ENCODE measurements at regions not wholly inside any gene's neighbourhood (a gene's known extent, or its start where the extent isn't known, plus 50 kb on each side); places are given as distances from the start of the nearest gene placed in this dataset.
A peak's percentile ranks its signal among the peaks of the same experiment; 100 is the strongest.

DNA sequence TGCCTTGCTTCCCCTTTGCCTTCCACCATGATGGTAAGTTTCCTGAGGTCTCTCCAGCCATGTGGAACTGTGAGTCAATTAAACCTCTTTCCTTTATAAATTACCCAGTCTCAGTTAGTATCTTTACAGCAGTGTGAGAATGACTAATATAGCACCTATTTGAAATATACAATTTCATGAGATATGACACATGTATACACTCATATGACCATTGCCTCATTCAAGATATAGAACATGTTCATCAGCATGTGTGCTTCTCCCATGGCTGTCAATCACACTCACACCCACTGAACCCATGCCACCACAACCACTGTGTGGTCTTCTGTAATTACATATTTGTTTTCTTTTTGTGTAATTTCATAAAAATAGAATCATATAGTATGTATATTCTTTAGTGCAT, 599.5 kb upstream of the EPHA6 start:
- Mint-ChIP-seq H3K4me1 (ENCODE audit: insufficient read depth, unreplicated experiment) (peaks cover 2% of the 10 kb centered on the region), H3K27ac (ENCODE audit: low read depth, unreplicated experiment) (no peak overlapping the region), H3K4me3 (ENCODE audit: unreplicated experiment) (no peak overlapping the region), H3K27me3 (ENCODE audit: insufficient read depth, unreplicated experiment) (no peaks in the 10 kb centered on the region), H3K9me3 (ENCODE audit: unreplicated experiment) (peaks cover 7% of the 10 kb centered on the region), H3K36me3 (ENCODE audit: insufficient read depth, unreplicated experiment) (no peaks in the 10 kb centered on the region)
- no peak for DNase-seq (ENCODE audit: unreplicated experiment)
- CTCF ChIA-PET: no interaction called here
- POLR2A ChIA-PET: interaction anchor here (0.9 kb wide), 1 partner anchor 13 kb away, joined by 3 read pairs; no protein-coding TSS in a partner anchor
- intact Hi-C loops (cut with micrococcal nuclease): no loop called here
- TF ChIP-seq, protein P1, sequence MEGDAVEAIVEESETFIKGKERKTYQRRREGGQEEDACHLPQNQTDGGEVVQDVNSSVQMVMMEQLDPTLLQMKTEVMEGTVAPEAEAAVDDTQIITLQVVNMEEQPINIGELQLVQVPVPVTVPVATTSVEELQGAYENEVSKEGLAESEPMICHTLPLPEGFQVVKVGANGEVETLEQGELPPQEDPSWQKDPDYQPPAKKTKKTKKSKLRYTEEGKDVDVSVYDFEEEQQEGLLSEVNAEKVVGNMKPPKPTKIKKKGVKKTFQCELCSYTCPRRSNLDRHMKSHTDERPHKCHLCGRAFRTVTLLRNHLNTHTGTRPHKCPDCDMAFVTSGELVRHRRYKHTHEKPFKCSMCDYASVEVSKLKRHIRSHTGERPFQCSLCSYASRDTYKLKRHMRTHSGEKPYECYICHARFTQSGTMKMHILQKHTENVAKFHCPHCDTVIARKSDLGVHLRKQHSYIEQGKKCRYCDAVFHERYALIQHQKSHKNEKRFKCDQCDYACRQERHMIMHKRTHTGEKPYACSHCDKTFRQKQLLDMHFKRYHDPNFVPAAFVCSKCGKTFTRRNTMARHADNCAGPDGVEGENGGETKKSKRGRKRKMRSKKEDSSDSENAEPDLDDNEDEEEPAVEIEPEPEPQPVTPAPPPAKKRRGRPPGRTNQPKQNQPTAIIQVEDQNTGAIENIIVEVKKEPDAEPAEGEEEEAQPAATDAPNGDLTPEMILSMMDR (IDR thresholded peaks at IDR 0.05; ENCODE audit: unreplicated experiment): no peak
- BruUV-seq (replicated peaks): no TSS peak

DNA sequence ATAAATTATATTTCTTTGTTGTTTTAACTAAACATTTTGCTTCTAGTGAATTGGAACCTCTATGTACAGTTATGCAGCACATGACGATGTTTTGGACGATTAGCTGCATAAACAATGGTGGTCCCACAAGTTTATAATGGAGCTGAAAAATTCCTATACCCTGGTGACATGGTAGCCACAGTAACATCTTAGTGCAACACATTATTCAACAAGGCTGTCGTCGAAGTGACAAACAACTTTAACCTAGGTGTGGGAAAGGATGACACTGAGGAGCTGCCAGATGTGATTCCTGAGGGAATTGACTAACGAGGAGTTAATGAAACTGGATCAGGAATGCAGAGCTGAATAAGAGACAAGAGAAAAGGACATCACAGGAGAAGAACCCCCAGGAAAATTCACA, 588.9 kb upstream of the EPHA6 start:
- H3K36me3 Mint-ChIP-seq (ENCODE audit: insufficient read depth, unreplicated experiment): no peaks in the 10 kb centered on the region
- BruUV-seq (replicated peaks): no TSS peak
- intact Hi-C loops (cut with micrococcal nuclease): no loop called here

DNA sequence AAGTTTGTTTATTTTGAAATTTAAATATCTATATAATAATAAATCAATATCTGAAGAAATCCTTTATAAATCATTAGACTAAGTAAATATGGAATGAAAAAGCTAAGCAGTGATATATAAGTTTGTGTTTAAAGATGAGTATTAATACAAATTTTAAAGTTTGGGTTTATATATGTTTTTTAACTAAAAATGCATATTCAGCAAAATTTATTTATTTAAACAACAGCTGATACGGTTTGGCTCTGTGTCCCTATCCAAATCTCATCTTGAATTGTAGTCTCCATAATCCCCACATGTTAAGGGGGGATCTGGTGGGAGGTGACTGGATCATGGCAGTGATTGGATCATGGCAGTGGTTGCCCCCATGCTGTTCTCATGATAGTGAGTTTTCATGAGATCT, 580.7 kb upstream of the EPHA6 start:
- no peaks in the 10 kb centered on the region for H3K27me3 Mint-ChIP-seq (ENCODE audit: insufficient read depth, unreplicated experiment)
- CTCF ChIA-PET: no interaction called here
- no TSS peak for BruUV-seq (replicated peaks)
- no peaks in the 10 kb centered on the region for H3K9me3 Mint-ChIP-seq (ENCODE audit: unreplicated experiment)
- no peaks in the 10 kb centered on the region for H3K4me1 Mint-ChIP-seq (ENCODE audit: insufficient read depth, unreplicated experiment)
- DNase-seq (ENCODE audit: unreplicated experiment): no peak
- POLR2A ChIA-PET: no interaction called here
- no peak overlapping the region for H3K27ac Mint-ChIP-seq (ENCODE audit: low read depth, unreplicated experiment)
- intact Hi-C loops (cut with micrococcal nuclease): no loop called here
- TF ChIP-seq, protein P1 (IDR thresholded peaks at IDR 0.05; ENCODE audit: unreplicated experiment): no peak
- H3K36me3 Mint-ChIP-seq (ENCODE audit: insufficient read depth, unreplicated experiment): no peaks in the 10 kb centered on the region
- no peak overlapping the region for H3K4me3 Mint-ChIP-seq (ENCODE audit: unreplicated experiment)

More for the DNA sequence above, 588.9 kb upstream of the EPHA6 start:
- H3K27ac Mint-ChIP-seq (ENCODE audit: low read depth, unreplicated experiment): no peak overlapping the region
- CTCF ChIA-PET: interaction anchor here (0.9 to 1.2 kb wide), 2 partner anchors 11 to 588 kb away, joined by 3 to 6 read pairs; no protein-coding TSS in a partner anchor
- H3K4me3 Mint-ChIP-seq (ENCODE audit: unreplicated experiment): no peak overlapping the region
- H3K9me3 Mint-ChIP-seq (ENCODE audit: unreplicated experiment): no peaks in the 10 kb centered on the region
- TF ChIP-seq, protein P1 (IDR thresholded peaks at IDR 0.05; ENCODE audit: unreplicated experiment): no peak
- peaks cover 19% of the 10 kb centered on the region for H3K4me1 Mint-ChIP-seq (ENCODE audit: insufficient read depth, unreplicated experiment)
- POLR2A ChIA-PET: interaction anchor here (1.6 kb wide), 1 partner anchor 9 kb away, joined by 4 read pairs; no protein-coding TSS in a partner anchor
- DNase-seq (ENCODE audit: unreplicated experiment): no peak
- no peaks in the 10 kb centered on the region for H3K27me3 Mint-ChIP-seq (ENCODE audit: insufficient read depth, unreplicated experiment)

DNA sequence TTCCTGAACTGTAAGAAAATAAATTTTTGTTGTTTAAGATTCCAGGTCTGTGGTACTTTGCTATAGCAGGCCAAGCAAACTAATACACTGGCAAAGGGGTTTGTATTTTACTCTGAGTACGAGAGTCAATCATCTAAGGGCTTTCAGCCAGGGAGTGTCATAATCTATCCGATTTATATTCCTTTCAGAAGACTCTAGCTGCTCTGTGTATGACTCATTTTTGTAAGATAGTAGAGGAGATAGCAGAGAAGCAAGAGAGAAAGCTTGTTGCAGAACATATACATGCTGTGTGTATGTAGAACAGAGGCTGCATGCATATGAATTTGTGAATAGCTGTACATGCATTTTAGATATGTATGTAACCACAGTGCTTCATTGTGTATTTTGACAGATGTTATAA, 577.9 kb upstream of the EPHA6 start:
- Mint-ChIP-seq H3K36me3 (ENCODE audit: insufficient read depth, unreplicated experiment) (no peaks in the 10 kb centered on the region), H3K9me3 (ENCODE audit: unreplicated experiment) (no peaks in the 10 kb centered on the region), H3K4me1 (ENCODE audit: insufficient read depth, unreplicated experiment) (no peaks in the 10 kb centered on the region), H3K27ac (ENCODE audit: low read depth, unreplicated experiment) (no peak overlapping the region), H3K27me3 (ENCODE audit: insufficient read depth, unreplicated experiment) (no peaks in the 10 kb centered on the region), H3K4me3 (ENCODE audit: unreplicated experiment) (no peak overlapping the region)
- ChIA-PET POLR2A (no interaction called here), CTCF (interaction anchor here (0.6 to 0.9 kb wide), 3 partner anchors 11 to 1473 kb away, joined by 3 to 6 read pairs (median 3); no protein-coding TSS in a partner anchor)
- intact Hi-C loops (cut with micrococcal nuclease): no loop called here
- no TSS peak for BruUV-seq (replicated peaks)
- DNase-seq (ENCODE audit: unreplicated experiment): peak; percentile 26
- TF ChIP-seq, protein P1 (IDR thresholded peaks at IDR 0.05; ENCODE audit: unreplicated experiment): no peak
